ENCODE measurements at regions not wholly inside any gene's neighbourhood (a gene's known extent, or its start where the extent isn't known, plus 50 kb on each side); places are given as distances from the start of the nearest gene placed in this dataset.

DNA sequence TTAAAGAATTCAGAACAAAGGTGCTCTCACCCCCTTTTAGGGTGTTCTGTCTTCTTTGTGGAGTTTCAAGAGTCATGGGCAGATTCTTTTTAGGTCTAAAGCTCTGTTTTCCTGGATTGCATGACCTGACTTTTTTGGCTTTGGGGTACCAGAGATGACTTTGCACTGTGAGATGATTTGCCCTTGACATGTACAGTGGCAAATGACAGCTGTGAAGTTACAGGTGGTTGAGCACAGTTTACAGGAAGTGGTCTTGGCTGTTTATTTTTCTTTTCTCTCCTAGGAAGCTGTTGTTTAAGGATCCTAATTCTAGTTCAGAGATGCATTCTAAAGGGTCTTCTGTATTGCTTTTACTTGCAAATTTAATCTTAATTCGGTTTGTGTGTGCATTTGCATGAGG, 83.8 kb upstream of the METAP2 start:
- no peak overlapping the region for H3K27ac Mint-ChIP-seq
- no peaks in the 10 kb centered on the region for H3K27me3 Mint-ChIP-seq
- peaks cover 8% of the 10 kb centered on the region for H3K9me3 Mint-ChIP-seq (ENCODE audit: low read depth)
- no peak for DNase-seq (ENCODE audit: low spot score, unreplicated experiment)
- TF ChIP-seq, protein P1, sequence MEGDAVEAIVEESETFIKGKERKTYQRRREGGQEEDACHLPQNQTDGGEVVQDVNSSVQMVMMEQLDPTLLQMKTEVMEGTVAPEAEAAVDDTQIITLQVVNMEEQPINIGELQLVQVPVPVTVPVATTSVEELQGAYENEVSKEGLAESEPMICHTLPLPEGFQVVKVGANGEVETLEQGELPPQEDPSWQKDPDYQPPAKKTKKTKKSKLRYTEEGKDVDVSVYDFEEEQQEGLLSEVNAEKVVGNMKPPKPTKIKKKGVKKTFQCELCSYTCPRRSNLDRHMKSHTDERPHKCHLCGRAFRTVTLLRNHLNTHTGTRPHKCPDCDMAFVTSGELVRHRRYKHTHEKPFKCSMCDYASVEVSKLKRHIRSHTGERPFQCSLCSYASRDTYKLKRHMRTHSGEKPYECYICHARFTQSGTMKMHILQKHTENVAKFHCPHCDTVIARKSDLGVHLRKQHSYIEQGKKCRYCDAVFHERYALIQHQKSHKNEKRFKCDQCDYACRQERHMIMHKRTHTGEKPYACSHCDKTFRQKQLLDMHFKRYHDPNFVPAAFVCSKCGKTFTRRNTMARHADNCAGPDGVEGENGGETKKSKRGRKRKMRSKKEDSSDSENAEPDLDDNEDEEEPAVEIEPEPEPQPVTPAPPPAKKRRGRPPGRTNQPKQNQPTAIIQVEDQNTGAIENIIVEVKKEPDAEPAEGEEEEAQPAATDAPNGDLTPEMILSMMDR (IDR thresholded peaks at IDR 0.05; ENCODE audit: unreplicated experiment), result no peak
- peaks cover 2% of the 10 kb centered on the region for H3K36me3 Mint-ChIP-seq (ENCODE audit: insufficient read depth)
- H3K4me3 Mint-ChIP-seq (ENCODE audit: low read depth), result no peak overlapping the region
- H3K4me1 Mint-ChIP-seq (ENCODE audit: low read depth), result no peaks in the 10 kb centered on the region

DNA sequence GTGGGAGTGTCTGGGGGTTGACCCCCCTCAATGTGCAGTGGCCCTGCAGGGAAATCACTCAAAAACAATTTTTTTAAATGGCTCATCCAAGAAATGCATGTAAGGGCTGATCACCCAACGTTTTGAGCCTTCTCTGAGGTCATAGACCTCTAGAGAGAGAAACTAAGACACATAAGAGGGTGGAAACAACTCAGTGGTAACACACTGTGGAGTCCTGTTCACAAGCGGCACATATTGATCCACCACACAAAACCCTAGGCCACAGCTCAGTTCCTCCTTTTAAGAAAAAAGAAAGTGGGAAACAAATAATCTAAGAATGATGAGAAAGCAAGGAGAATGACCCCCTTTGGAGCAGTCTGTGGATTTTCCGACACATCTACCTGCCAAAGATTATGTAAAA, 83.0 kb upstream of the METAP2 start:
- TF ChIP-seq, protein P1 (IDR thresholded peaks at IDR 0.05; ENCODE audit: unreplicated experiment), result no peak
- Mint-ChIP-seq H3K4me1 (ENCODE audit: low read depth) (no peaks in the 10 kb centered on the region), H3K4me3 (ENCODE audit: low read depth) (no peak overlapping the region), H3K9me3 (ENCODE audit: low read depth) (peaks cover 8% of the 10 kb centered on the region), H3K36me3 (ENCODE audit: insufficient read depth) (peaks cover 2% of the 10 kb centered on the region), H3K27ac (no peak overlapping the region), H3K27me3 (no peaks in the 10 kb centered on the region)
- no peak for DNase-seq (ENCODE audit: low spot score, unreplicated experiment)

DNA sequence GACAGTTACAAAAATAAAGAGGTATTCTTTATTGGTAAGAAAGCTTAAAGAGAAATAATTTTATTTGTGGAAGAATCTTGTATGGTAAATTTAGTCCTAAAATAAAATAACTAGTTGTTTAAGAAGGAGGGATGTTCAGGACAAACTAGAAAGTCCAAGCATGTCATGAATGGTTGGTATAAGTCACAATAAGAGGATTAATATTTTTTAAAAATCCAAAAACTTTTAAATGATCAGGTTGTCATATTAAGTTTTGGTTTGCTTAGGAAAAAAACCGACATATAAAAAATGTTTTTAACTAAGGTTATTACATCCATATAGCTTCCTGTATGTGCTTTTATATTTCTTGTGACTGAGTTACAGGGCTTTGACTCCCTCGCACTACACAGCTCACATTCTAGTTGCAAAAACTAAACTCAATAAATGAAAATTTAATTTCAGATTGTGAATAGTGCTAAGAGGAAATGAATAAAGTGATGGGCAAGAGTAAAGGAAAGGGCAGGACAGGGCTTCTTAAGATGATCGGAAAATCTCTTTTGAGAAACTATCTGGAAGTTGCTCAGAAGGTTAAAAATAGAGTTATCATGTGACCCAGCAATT, 80.7 kb upstream of the METAP2 start:
- H3K4me1 Mint-ChIP-seq (ENCODE audit: low read depth), result no peaks in the 10 kb centered on the region
- no peak for DNase-seq (ENCODE audit: low spot score, unreplicated experiment)

DNA sequence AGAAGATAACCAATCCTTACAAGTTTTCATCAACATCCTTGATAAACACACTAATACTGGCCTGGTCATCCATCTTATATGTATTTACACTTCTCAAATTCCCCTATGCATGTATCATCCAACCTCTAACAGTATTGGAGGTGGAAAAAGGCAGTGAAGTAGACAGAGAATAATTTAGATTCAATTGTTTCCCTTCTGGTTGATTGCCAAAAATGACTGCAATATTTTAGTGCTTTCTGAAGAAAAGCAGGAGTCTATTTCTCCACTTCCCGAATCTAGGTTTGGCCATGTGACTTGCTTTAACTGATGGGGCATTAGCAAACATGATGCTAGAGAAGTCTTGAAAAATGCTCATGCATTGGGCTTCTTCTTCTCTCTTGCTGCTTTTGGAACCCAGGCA, 78.3 kb upstream of the METAP2 start:
- TF ChIP-seq, protein P1 (IDR thresholded peaks at IDR 0.05; ENCODE audit: unreplicated experiment), result no peak
- H3K27ac Mint-ChIP-seq, result no peak overlapping the region
- no peak for DNase-seq (ENCODE audit: low spot score, unreplicated experiment)
- H3K4me3 Mint-ChIP-seq (ENCODE audit: low read depth), result no peak overlapping the region
- peaks cover 8% of the 10 kb centered on the region for H3K9me3 Mint-ChIP-seq (ENCODE audit: low read depth)
- H3K27me3 Mint-ChIP-seq, result peaks cover 2% of the 10 kb centered on the region
- peaks cover 2% of the 10 kb centered on the region for H3K36me3 Mint-ChIP-seq (ENCODE audit: insufficient read depth)
- H3K4me1 Mint-ChIP-seq (ENCODE audit: low read depth), result peaks cover 2% of the 10 kb centered on the region

More for the DNA sequence above, 80.7 kb upstream of the METAP2 start:
- Mint-ChIP-seq H3K27me3 (no peaks in the 10 kb centered on the region), H3K36me3 (ENCODE audit: insufficient read depth) (peaks cover 2% of the 10 kb centered on the region), H3K4me3 (ENCODE audit: low read depth) (no peak overlapping the region), H3K27ac (no peak overlapping the region), H3K9me3 (ENCODE audit: low read depth) (peaks cover 8% of the 10 kb centered on the region)
- TF ChIP-seq, protein P1 (IDR thresholded peaks at IDR 0.05; ENCODE audit: unreplicated experiment), result no peak

DNA sequence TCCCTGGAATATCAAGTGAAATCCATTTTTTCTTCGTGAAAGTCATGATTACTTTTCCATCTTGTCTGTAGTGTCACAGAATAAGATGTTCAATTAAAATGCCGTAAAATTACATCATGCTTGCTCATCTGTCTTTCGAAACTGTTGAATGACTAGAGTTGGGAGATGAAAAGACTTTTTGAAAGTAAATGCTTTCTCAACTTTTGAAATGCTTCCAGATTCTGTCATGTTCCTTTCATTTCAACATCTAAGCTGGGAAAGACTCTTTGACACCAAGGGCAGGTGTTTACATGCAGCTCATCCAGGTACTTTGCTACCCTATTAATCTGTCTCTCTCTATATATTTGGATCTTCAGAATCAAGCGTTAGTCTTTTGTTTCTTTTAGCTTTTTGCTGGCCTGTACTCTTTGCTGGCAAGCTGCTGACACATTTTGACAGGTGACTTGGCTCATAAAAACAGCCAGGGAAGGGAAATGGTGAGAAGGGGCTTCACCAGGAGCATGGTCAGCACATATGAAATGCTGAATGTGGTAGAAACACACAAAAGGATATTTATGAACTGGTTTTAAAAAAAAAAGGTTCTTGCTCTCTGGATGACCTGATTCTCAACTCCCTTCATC, 77.0 kb upstream of the METAP2 start:
- H3K4me3 Mint-ChIP-seq (ENCODE audit: low read depth), result no peak overlapping the region
- DNase-seq (ENCODE audit: low spot score, unreplicated experiment), result no peak
- TF ChIP-seq, protein P1 (IDR thresholded peaks at IDR 0.05; ENCODE audit: unreplicated experiment), result no peak
- peaks cover 2% of the 10 kb centered on the region for H3K4me1 Mint-ChIP-seq (ENCODE audit: low read depth)
- H3K27ac Mint-ChIP-seq, result no peak overlapping the region
- peaks cover 8% of the 10 kb centered on the region for H3K9me3 Mint-ChIP-seq (ENCODE audit: low read depth)
- peaks cover 2% of the 10 kb centered on the region for H3K36me3 Mint-ChIP-seq (ENCODE audit: insufficient read depth)
- peaks cover 4% of the 10 kb centered on the region for H3K27me3 Mint-ChIP-seq
